H9 (cell line): ENCODE measurements at regions not wholly inside any gene's neighbourhood (a gene's known extent, or its start where the extent isn't known, plus 50 kb on each side); places are given as distances from the start of the nearest gene placed in this dataset.

Experiments used
- DNase-seq: peaks from one replicate; pipeline ENCODE4 v3.0.0-alpha.2; 2017
- H2AFZ ChIP-seq: one replicate; pipeline ENCODE4 v1.6.1; 2013; ENCODE audit warnings: mild to moderate bottlenecking, low read length, control low read depth, moderate library complexity
- H2AK5ac ChIP-seq: 2 replicates; pipeline ENCODE4 v1.6.1; 2013; ENCODE audit warnings: low read length, control low read depth, mixed read lengths; ENCODE audit not compliant: insufficient read length
- H2BK120ac ChIP-seq: one replicate; pipeline ENCODE4 v1.6.1; 2013; ENCODE audit warnings: low read depth, mild to moderate bottlenecking, low read length, control low read depth, inconsistent platforms; ENCODE audit not compliant: poor library complexity, severe bottlenecking
- H2BK12ac ChIP-seq: 2 replicates; pipeline ENCODE4 v1.6.1; 2013; ENCODE audit warnings: low read length, control low read depth, mixed read lengths, low read depth; ENCODE audit not compliant: insufficient read length
- H2BK15ac ChIP-seq: 2 replicates; pipeline ENCODE4 v1.6.1; 2013; ENCODE audit warnings: low read depth, low read length, control low read depth
- H2BK20ac ChIP-seq: one replicate; pipeline ENCODE4 v1.6.1; 2013; ENCODE audit warnings: low read depth, mild to moderate bottlenecking, low read length, control low read depth, inconsistent platforms; ENCODE audit not compliant: poor library complexity, severe bottlenecking
- H2BK5ac ChIP-seq: 2 replicates; pipeline ENCODE4 v1.6.1; 2013; ENCODE audit warnings: low read length, control low read depth, mixed read lengths; ENCODE audit not compliant: insufficient read length
- H3K14ac ChIP-seq: 2 replicates; pipeline ENCODE4 v1.6.1; 2013; ENCODE audit warnings: low read length, control low read depth; ENCODE audit not compliant: insufficient read depth
- H3K18ac ChIP-seq: 2 replicates; pipeline ENCODE4 v1.6.1; 2013; ENCODE audit warnings: low read depth, mild to moderate bottlenecking, mixed read lengths, low read length, control low read depth; ENCODE audit not compliant: insufficient read length
- H3K23ac ChIP-seq: 2 replicates; pipeline ENCODE4 v1.6.1; 2013; ENCODE audit warnings: low read length, control low read depth, mixed read lengths, low read depth; ENCODE audit not compliant: insufficient read length
- H3K23me2 ChIP-seq: 2 replicates; pipeline ENCODE4 v1.6.1; 2013; ENCODE audit warnings: low read depth, mild to moderate bottlenecking, mixed read lengths, low read length, control low read depth; ENCODE audit not compliant: insufficient read length, poor library complexity, severe bottlenecking
- H3K27ac ChIP-seq: 2 replicates; pipeline ENCODE4 v1.5.1; 2013; ENCODE audit warnings: low read length, control low read depth, mixed read lengths, low read depth; ENCODE audit not compliant: insufficient read length
- H3K27me3 ChIP-seq: 2 replicates; pipeline ENCODE4 v1.6.1; 2013; ENCODE audit warnings: low read length, control low read depth, inconsistent platforms; ENCODE audit not compliant: insufficient read depth
- H3K4ac ChIP-seq: 2 replicates; pipeline ENCODE4 v1.6.1; 2013; ENCODE audit warnings: low read depth, mild to moderate bottlenecking, control low read depth, inconsistent platforms, low read length, moderate library complexity
- H3K4me1 ChIP-seq: 2 replicates; pipeline ENCODE4 v1.6.1; 2013; ENCODE audit warnings: low read length, control low read depth, inconsistent platforms; ENCODE audit not compliant: insufficient read depth
- H3K4me2 ChIP-seq: 2 replicates; pipeline ENCODE4 v1.6.1; 2013; ENCODE audit warnings: low read length, control low read depth, mixed read lengths; ENCODE audit not compliant: insufficient read length, insufficient read depth
- H3K56ac ChIP-seq: 2 replicates; pipeline ENCODE4 v1.6.1; 2013; ENCODE audit warnings: low read depth, mild to moderate bottlenecking, mixed read lengths, low read length, control low read depth; ENCODE audit not compliant: insufficient read length
- H3K79me1 ChIP-seq: 2 replicates; pipeline ENCODE4 v1.6.1; 2013; ENCODE audit warnings: low read depth, mild to moderate bottlenecking, moderate library complexity, low read length, control low read depth, inconsistent platforms; ENCODE audit not compliant: insufficient read depth, poor library complexity, severe bottlenecking
- H3K79me2 ChIP-seq: 2 replicates; pipeline ENCODE4 v1.6.1; 2013; ENCODE audit warnings: low read length, control low read depth, inconsistent platforms; ENCODE audit not compliant: insufficient read depth
- H3K9ac ChIP-seq: 2 replicates; pipeline ENCODE4 v1.6.1; 2013; ENCODE audit warnings: low read length, control low read depth, mixed read lengths; ENCODE audit not compliant: insufficient read length; ENCODE audit errors: extremely low read depth
- H3K9me3 ChIP-seq: one replicate; pipeline ENCODE4 v1.6.1; 2013; ENCODE audit warnings: low read depth, low read length, inconsistent platforms; ENCODE audit not compliant: control insufficient read depth
- H3T11ph ChIP-seq: one replicate; pipeline ENCODE4 v1.6.1; 2013; ENCODE audit warnings: mild to moderate bottlenecking, low read length, control low read depth, inconsistent platforms
- H4K20me1 ChIP-seq: one replicate; pipeline ENCODE4 v1.6.1; 2013; ENCODE audit not compliant: control insufficient read depth, insufficient read length, insufficient read depth
- H4K5ac ChIP-seq: 2 replicates; pipeline ENCODE4 v1.6.1; 2013; ENCODE audit warnings: low read depth, mild to moderate bottlenecking, mixed read lengths, low read length, control low read depth; ENCODE audit not compliant: insufficient read length
- H4K8ac ChIP-seq: replicated peaks from 2 replicates; pipeline ENCODE4 v1.6.1; 2013; ENCODE audit warnings: low read length, control low read depth, mixed read lengths, low read depth; ENCODE audit not compliant: insufficient read length
- H4K91ac ChIP-seq: 2 replicates; pipeline ENCODE4 v1.6.1; 2013; ENCODE audit warnings: low read depth, mild to moderate bottlenecking, moderate library complexity, mixed read lengths, low read length, control low read depth; ENCODE audit not compliant: insufficient read length
- H3K27ac Mint-ChIP-seq, 3 experiments: 2 replicates in 2 of 3; 3 replicates in 1 of 3; pipeline ENCODE4 v1.8.0; 2020 to 2021; ENCODE audit warnings: mixed read lengths in 3 of 3, mild to moderate bottlenecking in 1 of 3, moderate library complexity in 1 of 3
- H3K27me3 Mint-ChIP-seq: 2 replicates; pipeline ENCODE4 v1.8.0; 2021; ENCODE audit warnings: low read depth, mild to moderate bottlenecking, moderate library complexity, mixed read lengths
- H3K36me3 Mint-ChIP-seq, 3 experiments: 2 replicates in 2 of 3; 3 replicates in 1 of 3; pipeline ENCODE4 v1.8.0; 2020 to 2021; ENCODE audit warnings: low read depth in 3 of 3, mixed read lengths in 3 of 3; ENCODE audit not compliant: insufficient read depth in 1 of 3
- H3K4me1 Mint-ChIP-seq, 2 experiments: 2 replicates each; pipeline ENCODE4 v1.8.0; 2020; ENCODE audit warnings: mixed read lengths in 2 of 2
- H3K4me3 Mint-ChIP-seq, 2 experiments: 2 replicates in 1 of 2; 3 replicates in 1 of 2; pipeline ENCODE4 v1.8.0; 2020 to 2021; ENCODE audit warnings: mild to moderate bottlenecking in 2 of 2, mixed read lengths in 2 of 2, moderate library complexity in 1 of 2
- H3K9me3 Mint-ChIP-seq, 2 experiments: 2 replicates in 1 of 2; 3 replicates in 1 of 2; pipeline ENCODE4 v1.8.0; 2020; ENCODE audit warnings: mild to moderate bottlenecking in 2 of 2, mixed read lengths in 2 of 2, moderate library complexity in 1 of 2
- CTCF ChIP-seq: fragments of 200-600 bp; sonication (generic); conservative IDR thresholded peaks from 3 replicates; pipeline ENCODE4 v1.8.0; 2021; ENCODE audit warnings: antibody characterized with exemption, mild to moderate bottlenecking
- WGBS: extraction: QIAGEN DNeasy Blood & Tissue Kit; methylation state at CpG from one replicate; pipeline ENCODE4 v1.1.7; 2013; ENCODE audit warnings: missing lambda C conversion rate, low lambda C conversion rate, mixed read lengths; ENCODE audit not compliant: insufficient read length; ENCODE audit errors: extremely low coverage; 5-methylcytosine and 5-hydroxymethylcytosine counted together

GRCh38 chr2:189252991-189253675, 73.6 kb upstream of the COL5A2 start:
- Histone ChIP-seq H3K79me1 (no peaks in the 10 kb centered on the region), H3K56ac (no peak overlapping the region), H2AK5ac (no peak overlapping the region), H2BK120ac (no peak overlapping the region), H3K9ac (no peak overlapping the region), H3T11ph (no peak overlapping the region), H4K8ac (no peak overlapping the region), H2BK5ac (no peak overlapping the region), H3K23me2 (no peaks in the 10 kb centered on the region), H3K27ac (no peak overlapping the region), H3K4ac (no peak overlapping the region), H2BK15ac (no peak overlapping the region), H3K79me2 (no peaks in the 10 kb centered on the region), H4K91ac (no peak overlapping the region), H3K23ac (no peak overlapping the region), H3K9me3 (no peaks in the 10 kb centered on the region), H3K18ac (no peak overlapping the region), H3K14ac (no peak overlapping the region), H4K5ac (no peak overlapping the region), H3K4me1 (0 out of 2 replicates have a peak, but pooled peaks cover 3% of the 10 kb centered on the region), H2AFZ (no peak overlapping the region), H3K4me2 (no peak overlapping the region), H3K27me3 (no peaks in the 10 kb centered on the region), H2BK12ac (no peak overlapping the region), H4K20me1 (no peaks in the 10 kb centered on the region), H2BK20ac (no peak overlapping the region)
- no peak for DNase-seq
- Mint-ChIP-seq H3K27me3 (no peaks in the 10 kb centered on the region), H3K27ac (no peak overlapping the region; a peak in 1 of 7 replicates), H3K36me3 (no peaks in the 10 kb centered on the region), H3K4me1 (no peaks in the 10 kb centered on the region), H3K4me3 (no peak overlapping the region), H3K9me3 (no peaks in the 10 kb centered on the region)
- TF ChIP-seq CTCF = no peak
- no CpG with 5 or more reads among the region's 6 CpGs for WGBS
